Mesothelial cell of epicardium (in vitro differentiated cells): ENCODE measurements at regions not wholly inside any gene's neighbourhood (a gene's known extent, or its start where the extent isn't known, plus 50 kb on each side); places are given as distances from the start of the nearest gene placed in this dataset.

Experiments used
- DNase-seq, 2 experiments: peaks; one replicate each; pipeline ENCODE4 v3.0.0; 2021; ENCODE audit warnings: low spot score in 2 of 2; ENCODE audit not compliant: unreplicated experiment in 2 of 2
- H3K27ac Mint-ChIP-seq: 2 replicates; pipeline ENCODE4 v1.8.0; 2021; ENCODE audit warnings: mixed read lengths
- H3K27me3 Mint-ChIP-seq: 2 replicates; pipeline ENCODE4 v1.8.0; 2021; ENCODE audit warnings: low read depth, mixed read lengths
- H3K36me3 Mint-ChIP-seq: 2 replicates; pipeline ENCODE4 v1.8.0; 2021; ENCODE audit warnings: mixed read lengths
- H3K4me1 Mint-ChIP-seq: 2 replicates; pipeline ENCODE4 v1.8.0; 2021; ENCODE audit warnings: mixed read lengths
- H3K4me3 Mint-ChIP-seq: 2 replicates; pipeline ENCODE4 v1.8.0; 2021; ENCODE audit warnings: mild to moderate bottlenecking, moderate library complexity, mixed read lengths
- H3K9me3 Mint-ChIP-seq: 2 replicates; pipeline ENCODE4 v1.8.0; 2021; ENCODE audit warnings: mixed read lengths
- CTCF ChIP-seq: fragments of 200-600 bp; sonication (generic); IDR thresholded peaks from one replicate; pipeline ENCODE4 v1.5.0; 2021; ENCODE audit warnings: antibody characterized with exemption; ENCODE audit not compliant: unreplicated experiment

- DNase-seq: no peak
- TF ChIP-seq CTCF: no peak
- H3K4me3 Mint-ChIP-seq: no peak overlapping the region
- H3K9me3 Mint-ChIP-seq: no peaks in the 10 kb centered on the region
- no peaks in the 10 kb centered on the region for H3K4me1 Mint-ChIP-seq
- H3K27ac Mint-ChIP-seq: no peak overlapping the region
- H3K27me3 Mint-ChIP-seq: no peaks in the 10 kb centered on the region
- H3K36me3 Mint-ChIP-seq: no peaks in the 10 kb centered on the region
Measured at GRCh38 chr5:105783811-105784210, 1886.9 kb downstream of the EFNA5 start.

DNA sequence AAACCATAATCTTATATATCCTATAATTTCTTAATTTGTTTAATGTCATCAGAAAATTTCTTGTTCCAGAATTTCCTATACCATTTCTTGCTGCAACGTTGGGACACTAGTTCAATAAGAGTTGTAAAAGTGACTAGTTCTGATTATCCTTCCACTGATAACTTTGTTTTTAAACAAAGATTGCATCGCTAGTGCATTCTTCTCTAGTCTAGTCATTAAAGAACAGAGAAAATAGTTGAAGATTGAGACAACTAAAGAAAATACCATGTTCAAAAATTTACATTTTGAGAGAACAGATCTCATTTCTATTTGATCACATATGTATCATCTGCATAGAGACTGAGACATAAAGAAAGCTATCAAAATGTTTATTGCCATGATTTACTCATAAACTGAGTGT, 1888.2 kb downstream of the EFNA5 start:
- DNase-seq: no peak
- no peaks in the 10 kb centered on the region for H3K36me3 Mint-ChIP-seq

GRCh38 chr5:105773241-105773640, 1897.5 kb downstream of the EFNA5 start:
- no peak for TF ChIP-seq CTCF

More for the DNA sequence above, 1888.2 kb downstream of the EFNA5 start:
- Mint-ChIP-seq H3K4me1 (no peaks in the 10 kb centered on the region), H3K4me3 (no peak overlapping the region), H3K27me3 (no peaks in the 10 kb centered on the region), H3K9me3 (no peaks in the 10 kb centered on the region), H3K27ac (no peak overlapping the region)
- TF ChIP-seq CTCF: no peak

DNA sequence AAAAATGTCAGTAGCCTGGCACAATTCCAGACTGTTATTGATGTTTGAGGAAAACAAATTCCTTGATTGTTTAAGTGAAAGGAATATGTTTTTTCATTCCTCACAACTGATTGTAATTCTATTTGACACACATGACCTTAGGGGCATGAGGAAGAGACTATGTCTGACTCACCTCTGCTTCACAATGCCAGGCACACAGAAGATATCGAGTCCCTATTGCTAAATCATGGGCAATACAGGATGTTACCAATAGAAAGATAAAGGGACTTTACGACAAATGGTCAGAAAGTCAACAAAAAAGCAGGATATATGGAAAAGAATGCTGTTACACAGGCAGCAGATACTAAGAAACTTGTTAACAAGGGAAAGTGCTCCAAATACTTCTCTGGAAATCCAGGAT, 1903.5 kb downstream of the EFNA5 start:
- TF ChIP-seq CTCF: no peak
- Mint-ChIP-seq H3K27ac (no peak overlapping the region), H3K36me3 (peaks cover 6% of the 10 kb centered on the region), H3K4me1 (peaks cover 1% of the 10 kb centered on the region), H3K9me3 (peaks cover 19% of the 10 kb centered on the region), H3K27me3 (no peaks in the 10 kb centered on the region), H3K4me3 (no peak overlapping the region)
- DNase-seq: no peak

More at GRCh38 chr5:105773241-105773640, 1897.5 kb downstream of the EFNA5 start:
- Mint-ChIP-seq H3K27me3 (no peaks in the 10 kb centered on the region), H3K36me3 (no peaks in the 10 kb centered on the region), H3K9me3 (no peaks in the 10 kb centered on the region), H3K27ac (no peak overlapping the region), H3K4me1 (no peaks in the 10 kb centered on the region), H3K4me3 (no peak overlapping the region)
- DNase-seq: no peak

GRCh38 chr5:105762728-105763127, 1908.0 kb downstream of the EFNA5 start:
- Mint-ChIP-seq H3K36me3 (peaks cover 14% of the 10 kb centered on the region), H3K27ac (no peak overlapping the region), H3K4me1 (peaks cover 1% of the 10 kb centered on the region), H3K27me3 (no peaks in the 10 kb centered on the region), H3K9me3 (peaks cover 58% of the 10 kb centered on the region), H3K4me3 (no peak overlapping the region)
- no peak for TF ChIP-seq CTCF
- DNase-seq: no peak

- Mint-ChIP-seq H3K27ac (peak overlapping the region; percentile 66), H3K4me1 (peaks cover 8% of the 10 kb centered on the region)
Measured at GRCh38 chr5:105754056-105754455, 1916.7 kb downstream of the EFNA5 start.

More at GRCh38 chr5:105754056-105754455, 1916.7 kb downstream of the EFNA5 start:
- H3K27me3 Mint-ChIP-seq: no peaks in the 10 kb centered on the region
- TF ChIP-seq CTCF: no peak
- peaks cover 6% of the 10 kb centered on the region for H3K36me3 Mint-ChIP-seq
- H3K4me3 Mint-ChIP-seq: no peak overlapping the region
- peaks cover 14% of the 10 kb centered on the region for H3K9me3 Mint-ChIP-seq
- DNase-seq: no peak
